Muscle of arm (tissue), 1 donor: ENCODE measurements at regions not wholly inside any gene's neighbourhood (a gene's known extent, or its start where the extent isn't known, plus 50 kb on each side); places are given as distances from the start of the nearest gene placed in this dataset.
"Not testable (repeated sequence)": the region's sequence is repeated elsewhere in the genome, so short reads cannot be mapped to it uniquely, and the experiment has no call there.

Experiments used
- DNase-seq: peaks from one replicate; pipeline ENCODE4 v3.0.0-alpha.2; 2013

- no peak for DNase-seq
Measured at GRCh38 chr4:170589597-170590191, 499.9 kb upstream of the AADAT start.

DNA sequence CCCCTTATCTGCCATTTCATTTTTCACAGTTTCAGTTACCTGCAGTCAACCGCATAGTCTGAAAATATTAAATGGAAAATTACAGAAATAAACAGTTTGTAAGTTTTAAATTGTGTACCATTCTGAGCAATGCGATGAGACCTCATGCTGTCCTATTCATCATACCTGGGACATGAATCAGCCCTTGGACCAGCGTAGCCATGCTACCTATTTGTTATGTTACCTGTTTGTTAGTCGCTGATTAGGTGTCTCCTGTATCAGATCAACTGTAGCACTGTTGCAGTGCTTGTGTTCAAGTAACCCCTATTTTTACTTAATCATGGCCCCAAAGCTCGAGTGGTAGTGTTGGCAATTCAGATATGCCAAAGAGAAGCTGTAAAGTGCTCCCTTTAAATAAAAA is 492.2 kb upstream of the AADAT start:
- no peak for DNase-seq

- no peak for DNase-seq
Measured at GRCh38 chr4:170581322-170581721, 491.6 kb upstream of the AADAT start.

- no peak for DNase-seq
Measured at GRCh38 chr4:170580651-170581050, 490.9 kb upstream of the AADAT start.

- DNase-seq = no peak
Measured at GRCh38 chr4:170538821-170539473, 449.2 kb upstream of the AADAT start.

- no peak for DNase-seq
Measured at GRCh38 chr4:170529748-170530722, 440.3 kb upstream of the AADAT start.

DNA sequence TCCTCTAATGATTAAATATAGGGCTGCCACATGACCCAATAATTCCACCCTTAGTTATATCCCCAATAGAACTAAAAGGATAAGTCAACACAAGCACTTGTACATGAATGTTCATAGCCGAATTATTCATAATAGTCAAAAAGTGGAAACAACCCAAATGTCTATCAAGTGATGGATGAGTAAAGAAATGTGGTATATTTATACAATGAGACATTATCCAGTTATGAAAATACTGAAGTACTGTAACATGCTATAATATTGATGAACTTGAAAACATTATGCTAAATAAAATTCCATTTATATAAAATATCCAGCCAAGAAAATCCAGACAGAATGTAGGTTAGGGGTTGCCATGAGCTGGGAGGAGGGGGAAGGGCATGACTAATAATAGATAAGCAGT is 436.7 kb upstream of the AADAT start:
- no peak for DNase-seq

DNA sequence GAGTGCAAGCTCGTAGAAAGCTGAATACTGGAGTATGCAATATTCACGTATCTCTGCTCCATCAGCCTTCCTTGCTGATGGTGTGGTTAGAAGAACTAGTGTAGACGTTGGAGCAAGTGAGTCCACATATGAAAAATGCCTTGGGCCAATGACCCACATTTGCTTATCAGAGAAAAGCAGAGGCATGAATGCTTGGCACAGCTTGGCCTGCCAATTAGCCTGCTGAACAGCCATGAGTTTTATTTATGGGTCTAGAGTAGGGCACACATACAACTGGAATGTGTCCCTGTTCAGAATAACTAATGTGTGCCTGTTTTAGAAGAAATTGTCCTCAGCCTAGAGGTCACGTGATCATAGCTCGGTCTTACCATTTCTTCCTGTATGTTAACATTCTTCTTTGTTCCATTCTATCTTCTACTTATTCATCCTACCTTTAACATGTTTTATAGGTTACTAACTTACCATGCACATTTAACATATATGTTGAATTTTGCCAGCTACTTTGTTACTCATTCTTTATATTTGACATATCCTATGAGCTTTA is 432.7 kb upstream of the AADAT start:
- DNase-seq = no peak

- no peak for DNase-seq
Measured at GRCh38 chr4:170497689-170498088, 407.9 kb upstream of the AADAT start.

DNA sequence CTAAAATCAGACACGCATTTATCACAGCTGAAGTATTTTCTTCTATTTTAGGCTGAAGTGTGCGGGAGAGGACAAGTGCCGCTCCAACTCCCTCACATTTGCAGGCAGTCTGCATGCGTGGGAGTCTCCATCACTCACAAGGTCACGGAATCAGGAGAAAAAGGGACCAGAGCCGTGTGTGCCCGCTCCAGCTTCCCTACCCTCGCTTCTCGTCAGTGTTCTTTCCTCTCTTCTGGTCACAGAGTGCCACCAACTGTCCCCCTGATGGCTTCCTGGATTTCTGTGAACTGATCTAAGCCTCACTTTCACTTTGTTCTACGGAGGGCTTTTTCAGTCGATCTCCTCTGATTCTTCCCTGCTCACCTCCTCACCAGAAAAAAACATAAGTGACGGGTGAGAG is 407.4 kb upstream of the AADAT start:
- DNase-seq = no peak

DNA sequence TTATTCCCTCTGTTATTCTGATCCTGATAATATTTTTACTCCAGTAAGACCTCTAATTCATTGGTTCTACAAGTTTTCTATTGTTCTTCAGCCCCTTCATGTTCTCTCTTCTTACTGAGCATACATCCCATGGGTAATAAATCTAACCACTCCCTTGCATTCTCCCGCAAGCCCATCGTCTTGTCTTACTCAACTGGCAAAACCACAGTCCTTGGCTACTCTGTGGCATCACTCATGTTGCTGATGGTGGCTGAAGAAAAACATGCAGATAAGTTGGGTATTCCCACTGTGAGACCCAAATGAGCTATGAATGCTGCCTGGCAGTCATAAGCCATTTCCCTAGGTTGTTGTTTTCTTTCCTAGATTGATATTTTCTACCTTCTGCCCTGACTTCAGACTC is 402.2 kb upstream of the AADAT start:
- DNase-seq = no peak

GRCh38 chr4:170476351-170476750 is 386.6 kb upstream of the AADAT start:
- no peak for DNase-seq

GRCh38 chr4:170465429-170465828 is 375.7 kb upstream of the AADAT start:
- no peak for DNase-seq

DNA sequence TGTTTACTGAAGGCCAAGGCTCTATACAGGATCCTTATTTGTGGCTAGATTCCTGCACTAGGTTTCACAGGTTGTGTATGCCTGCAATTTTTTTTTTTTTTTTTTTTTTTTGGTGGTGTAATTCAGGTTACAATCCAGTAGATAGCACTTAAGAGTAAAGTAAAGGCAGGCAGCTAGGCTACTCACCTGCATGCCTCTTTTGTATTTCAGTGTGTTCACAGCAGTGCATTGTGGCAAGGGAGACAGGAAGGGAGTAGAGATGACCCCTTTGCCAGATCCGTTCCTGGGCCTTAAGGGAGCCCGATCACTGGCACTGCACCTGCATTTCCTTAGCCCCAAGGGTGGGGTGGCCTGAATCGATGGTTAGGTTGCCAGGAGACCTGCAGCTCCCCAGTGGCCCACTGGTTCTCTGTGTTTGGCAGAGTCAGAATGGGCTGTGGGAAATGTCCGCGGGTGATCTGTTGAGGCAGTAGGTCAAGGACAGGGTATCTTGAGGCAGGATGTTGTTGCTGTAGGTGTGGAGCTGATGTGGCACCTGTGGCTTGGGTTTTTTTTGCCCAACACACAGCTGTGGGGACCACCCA is 374.9 kb upstream of the AADAT start:
- DNase-seq = no peak

DNA sequence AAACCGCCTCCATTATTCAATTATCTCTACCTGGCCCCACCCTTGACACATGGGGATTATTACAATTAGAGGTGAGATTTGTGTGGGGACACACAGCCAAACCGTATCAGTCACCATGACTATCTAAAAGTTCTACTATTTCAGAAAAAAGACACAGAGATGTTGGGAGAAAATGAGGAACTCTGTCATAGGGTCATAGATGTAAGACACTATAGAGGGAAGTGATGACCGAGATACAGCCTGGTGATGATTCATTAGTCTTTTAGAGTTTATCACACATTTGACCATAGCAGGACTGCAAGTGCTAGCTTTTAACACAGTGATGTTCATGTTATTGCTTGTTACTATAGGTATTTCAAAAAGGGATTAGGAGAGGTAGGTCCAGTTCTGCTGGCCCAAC is 357.0 kb upstream of the AADAT start:
- DNase-seq = no peak

DNA sequence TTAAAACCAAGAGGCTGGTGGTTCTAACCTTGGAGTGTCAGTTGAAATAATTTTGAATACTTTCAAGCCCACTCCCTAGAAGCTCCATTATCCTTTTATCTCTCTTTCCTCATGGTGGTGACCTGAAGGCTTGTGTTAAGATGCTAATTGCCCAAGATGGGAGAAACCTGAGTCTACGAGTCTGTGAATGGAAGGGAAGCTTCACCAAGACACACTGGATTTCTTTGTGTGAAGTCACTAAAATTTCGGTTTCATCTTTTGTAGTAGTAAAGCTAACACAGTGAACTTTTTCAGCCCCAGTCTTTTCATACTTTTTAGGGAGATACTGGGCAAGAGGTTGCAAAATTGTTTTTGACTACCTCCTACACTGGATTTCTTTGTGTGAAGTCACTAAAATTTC is 351.4 kb upstream of the AADAT start:
- DNase-seq = not testable (repeated sequence)

- DNase-seq = no peak
Measured at GRCh38 chr4:170428929-170429328, 339.2 kb upstream of the AADAT start.

DNA sequence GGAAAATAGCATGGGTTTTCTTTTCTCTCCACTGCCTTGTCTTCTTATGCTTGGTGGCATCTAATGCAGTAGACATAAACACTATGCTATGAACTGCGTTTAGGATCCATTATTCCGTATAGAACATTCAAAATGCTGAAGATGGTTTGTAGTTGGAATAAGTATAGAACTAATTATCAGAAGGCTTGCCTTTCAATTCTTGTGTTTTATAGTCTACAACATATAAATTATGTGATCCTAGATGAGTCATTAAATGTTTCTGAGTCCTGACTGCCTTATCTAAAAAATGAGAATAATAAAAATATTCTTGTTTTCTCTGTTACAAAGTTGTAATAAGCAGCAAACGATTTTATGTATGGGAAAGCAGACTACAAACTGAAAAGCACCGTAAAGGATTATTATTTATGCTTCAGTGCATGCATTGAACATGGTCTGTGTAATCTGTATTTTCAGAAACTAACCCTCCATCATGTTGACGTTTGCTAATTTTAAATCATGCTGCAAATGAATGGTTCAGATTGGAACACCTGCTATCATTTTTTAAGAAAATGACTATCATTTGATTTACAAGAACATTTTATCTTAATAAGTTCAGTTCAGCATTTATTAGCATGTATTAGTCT is 335.9 kb upstream of the AADAT start:
- no peak for DNase-seq

DNA sequence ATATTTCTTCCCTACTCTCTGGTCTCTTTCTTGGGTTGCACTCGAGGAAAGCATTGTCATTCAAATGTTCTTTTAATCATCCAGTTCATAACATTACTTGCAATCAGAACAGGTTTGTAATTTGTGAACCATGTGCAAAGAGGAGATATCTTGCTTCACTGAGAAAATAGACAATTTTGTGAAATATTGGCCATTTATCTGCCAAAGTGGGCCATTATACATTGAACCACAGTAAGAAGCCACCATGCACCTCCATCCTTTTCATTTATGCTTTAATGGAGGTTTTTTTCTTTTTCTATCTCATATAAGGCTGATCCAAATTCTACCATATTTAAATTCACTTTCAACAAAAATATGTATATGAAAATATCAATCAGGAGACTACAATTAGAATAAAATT is 335.3 kb upstream of the AADAT start:
- DNase-seq = no peak

- DNase-seq = no peak
Measured at GRCh38 chr4:170423137-170423536, 333.4 kb upstream of the AADAT start.

- no peak for DNase-seq
Measured at GRCh38 chr4:170420255-170420693, 330.5 kb upstream of the AADAT start.

GRCh38 chr4:170414961-170415360 is 325.2 kb upstream of the AADAT start:
- DNase-seq = no peak
